ENCODE measurements at regions not wholly inside any gene's neighbourhood (a gene's known extent, or its start where the extent isn't known, plus 50 kb on each side); places are given as distances from the start of the nearest gene placed in this dataset.

DNA sequence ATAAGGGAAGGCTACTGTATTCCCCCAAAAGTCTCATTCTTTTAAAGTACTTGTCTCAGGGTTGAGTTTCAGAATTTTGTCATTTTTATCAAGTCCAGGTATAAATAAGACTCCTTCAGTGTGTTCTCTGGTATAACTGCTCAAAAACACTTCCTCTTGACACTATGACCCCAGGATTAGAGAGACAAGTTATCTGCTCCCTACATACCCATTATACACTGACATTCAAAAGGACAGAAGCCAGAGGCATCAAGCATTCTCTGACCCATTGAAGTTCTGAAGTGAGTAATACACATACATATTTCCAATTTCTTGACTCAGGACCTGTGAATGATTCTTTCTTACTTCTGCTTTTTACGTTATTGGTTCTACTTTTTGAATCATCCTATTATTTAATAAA lies 447.8 kb upstream of the CNTN5 start:
- H3K4me3 ChIP-seq (replicated peaks in 1 of 3; ENCODE audit: low read depth in 2 of 3, low read length in 3 of 3), result no peak overlapping the region
- H3K4me1 ChIP-seq (ENCODE audit: control insufficient read depth in 1 of 2, insufficient read depth in 2 of 2, low read length in 2 of 2), result no peaks in the 10 kb centered on the region
- H3K9me3 Mint-ChIP-seq, result peaks cover 0 to 8% (median 2%) of the 10 kb centered on the region in 7 donors
- no peaks in the 10 kb centered on the region for H3K27me3 ChIP-seq (ENCODE audit: control insufficient read depth in 2 of 2, insufficient read depth in 2 of 2, low read length in 2 of 2)
- no CpG with 5 or more reads among the region's 1 CpG for WGBS (ENCODE audit: insufficient coverage)
- no peaks in the 10 kb centered on the region for H3K79me2 ChIP-seq (ENCODE audit: insufficient read depth, low read length)
- DNase-seq, result no peak
- H3K36me3 Mint-ChIP-seq, result no peaks in the 10 kb centered on the region
- H3K36me3 ChIP-seq (replicated peaks in 1 of 2; ENCODE audit: control insufficient read depth in 1 of 2, insufficient read depth in 2 of 2, low read length in 2 of 2), result no peaks in the 10 kb centered on the region
- H3K9me3 ChIP-seq (replicated peaks in 1 of 2; ENCODE audit: control insufficient read depth in 1 of 2, insufficient read depth in 1 of 2, low read length in 2 of 2), result no peaks in the 10 kb centered on the region
- no peak overlapping the region for H3K27ac Mint-ChIP-seq
- no peak overlapping the region for H3K27ac ChIP-seq (ENCODE audit: low read depth in 1 of 2, low read length in 2 of 2)
- no peak overlapping the region for H3K4me2 ChIP-seq (replicated peaks; ENCODE audit: extremely low read depth, low read length, poor library complexity, severe bottlenecking)
- no peaks in the 10 kb centered on the region for H3K4me1 Mint-ChIP-seq
- no peaks in the 10 kb centered on the region for H4K20me1 ChIP-seq (ENCODE audit: insufficient read depth, low read length)
- intact Hi-C loops (cut with micrococcal nuclease), result no loop called here
- no peak overlapping the region for H3K4me3 Mint-ChIP-seq
- no peak for TF ChIP-seq CTCF (IDR thresholded peaks at IDR 0.05)
- peaks cover 0 to 1% (median 0%) of the 10 kb centered on the region in 3 donors for H3K27me3 Mint-ChIP-seq (ENCODE audit: low read depth in 3 of 3)
- no peak overlapping the region for H2AFZ ChIP-seq (ENCODE audit: insufficient read depth, low read depth, low read length, poor library complexity, severe bottlenecking)
- H3K9ac ChIP-seq (ENCODE audit: insufficient read depth, low read length, poor library complexity, severe bottlenecking), result no peak overlapping the region

- Histone ChIP-seq H3K36me3 (replicated peaks in 1 of 2; ENCODE audit: control insufficient read depth in 1 of 2, insufficient read depth in 2 of 2, low read length in 2 of 2) (no peaks in the 10 kb centered on the region), H3K79me2 (ENCODE audit: insufficient read depth, low read length) (no peaks in the 10 kb centered on the region), H3K27me3 (ENCODE audit: control insufficient read depth in 2 of 2, insufficient read depth in 2 of 2, low read length in 2 of 2) (no peaks in the 10 kb centered on the region), H3K4me3 (replicated peaks in 1 of 3; ENCODE audit: low read depth in 2 of 3, low read length in 3 of 3) (no peak overlapping the region), H2AFZ (ENCODE audit: insufficient read depth, low read depth, low read length, poor library complexity, severe bottlenecking) (no peak overlapping the region), H3K9ac (ENCODE audit: insufficient read depth, low read length, poor library complexity, severe bottlenecking) (no peak overlapping the region), H3K27ac (ENCODE audit: low read depth in 1 of 2, low read length in 2 of 2) (no peak overlapping the region), H3K4me1 (ENCODE audit: control insufficient read depth in 1 of 2, insufficient read depth in 2 of 2, low read length in 2 of 2) (no peaks in the 10 kb centered on the region), H4K20me1 (ENCODE audit: insufficient read depth, low read length) (no peaks in the 10 kb centered on the region), H3K9me3 (replicated peaks in 1 of 2; ENCODE audit: control insufficient read depth in 1 of 2, insufficient read depth in 1 of 2, low read length in 2 of 2) (peaks cover 0 to 5% of the 10 kb centered on the region in 2 donors), H3K4me2 (replicated peaks; ENCODE audit: extremely low read depth, low read length, poor library complexity, severe bottlenecking) (no peak overlapping the region)
- peaks cover 2 to 13% (median 7%) of the 10 kb centered on the region in 7 donors for H3K9me3 Mint-ChIP-seq
- no peak overlapping the region for H3K27ac Mint-ChIP-seq
- H3K4me3 Mint-ChIP-seq, result no peak overlapping the region
- H3K27me3 Mint-ChIP-seq (ENCODE audit: low read depth in 3 of 3), result no peaks in the 10 kb centered on the region
- DNase-seq, result no peak
- TF ChIP-seq CTCF (IDR thresholded peaks at IDR 0.05), result no peak
- H3K36me3 Mint-ChIP-seq, result no peaks in the 10 kb centered on the region
- intact Hi-C loops (cut with micrococcal nuclease), result no loop called here
- H3K4me1 Mint-ChIP-seq, result no peaks in the 10 kb centered on the region
Measured at GRCh38 chr11:98587884-98588283, 432.9 kb upstream of the CNTN5 start.

All from CD14-positive monocyte (primary cell).